Stimulated activated memory B cell treated with anti-CD40 and anti-IgM and Interleukin-4, amounts not matched to agents 10 μg/mL and 1 μg/mL and 100 μg/mL, for 72 hours (primary cell): ENCODE measurements at regions not wholly inside any gene's neighbourhood (a gene's known extent, or its start where the extent isn't known, plus 50 kb on each side); places are given as distances from the start of the nearest gene placed in this dataset.
"Not testable (repeated sequence)": the region's sequence is repeated elsewhere in the genome, so short reads cannot be mapped to it uniquely, and the experiment has no call there.

Experiments used
- ATAC-seq: fragments of 150-1000 bp; cut with Tn5 transposase; 2 replicates; pipeline ENCODE4 v1.10.0; 2021
- H3K27ac Mint-ChIP-seq: one replicate; pipeline ENCODE4 v1.8.0; 2022; ENCODE audit warnings: mild to moderate bottlenecking, mixed read lengths
- H3K27me3 Mint-ChIP-seq: one replicate; pipeline ENCODE4 v1.8.0; 2022; ENCODE audit warnings: mixed read lengths
- H3K36me3 Mint-ChIP-seq: one replicate; pipeline ENCODE4 v1.8.0; 2022; ENCODE audit warnings: mixed read lengths
- H3K4me1 Mint-ChIP-seq: one replicate; pipeline ENCODE4 v1.8.0; 2022; ENCODE audit warnings: mixed read lengths
- H3K4me3 Mint-ChIP-seq: one replicate; pipeline ENCODE4 v1.8.0; 2022; ENCODE audit warnings: mild to moderate bottlenecking, moderate library complexity, mixed read lengths
- H3K9me3 Mint-ChIP-seq: one replicate; pipeline ENCODE4 v1.8.0; 2022; ENCODE audit warnings: mixed read lengths

DNA sequence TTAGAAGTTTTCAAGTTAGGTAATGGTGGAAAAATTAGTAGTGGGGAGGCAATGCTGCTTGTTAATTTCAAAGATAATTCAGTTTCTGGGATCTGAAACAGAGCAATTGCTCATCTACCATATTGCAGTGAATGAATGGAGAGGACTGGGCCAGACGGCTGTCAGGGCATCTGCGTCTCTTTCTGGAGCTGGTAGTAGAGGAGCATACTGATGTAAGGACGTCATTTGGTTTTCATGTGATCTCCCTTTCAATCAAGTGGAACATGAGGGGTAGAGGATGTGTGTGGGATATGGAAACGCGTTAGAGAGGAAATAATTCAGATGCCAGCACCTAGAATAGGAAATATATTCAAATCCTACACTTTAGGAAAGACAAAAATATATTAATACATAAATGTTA lies 490.3 kb downstream of the ADCYAP1 start:
- Mint-ChIP-seq H3K36me3 (no peaks in the 10 kb centered on the region), H3K9me3 (peaks cover 7% of the 10 kb centered on the region), H3K4me3 (no peak overlapping the region), H3K27me3 (no peaks in the 10 kb centered on the region), H3K27ac (no peak overlapping the region), H3K4me1 (no peaks in the 10 kb centered on the region)
- no peak for ATAC-seq

DNA sequence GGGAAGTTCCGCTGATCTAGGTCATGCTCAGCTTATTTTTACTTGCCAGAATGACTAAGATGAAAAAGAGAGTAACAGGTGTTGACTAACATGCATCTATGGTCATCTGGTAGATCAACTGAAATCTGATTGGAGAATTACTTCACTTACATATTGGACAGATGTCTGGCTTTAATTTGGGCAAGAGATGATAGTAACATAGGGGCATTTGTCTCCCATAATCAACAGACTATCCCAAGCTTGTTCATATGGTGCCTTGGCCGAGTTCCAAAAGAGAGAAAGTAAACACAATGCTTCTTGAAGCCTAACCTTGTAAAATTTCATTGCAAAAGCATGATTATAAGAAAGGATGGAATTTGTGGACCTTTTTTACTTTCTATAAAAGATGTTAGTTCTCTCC lies 503.7 kb downstream of the ADCYAP1 start:
- no peak overlapping the region for H3K27ac Mint-ChIP-seq
- no peak overlapping the region for H3K4me3 Mint-ChIP-seq
- no peaks in the 10 kb centered on the region for H3K27me3 Mint-ChIP-seq
- H3K36me3 Mint-ChIP-seq: no peaks in the 10 kb centered on the region
- no peak for ATAC-seq
- H3K9me3 Mint-ChIP-seq: peaks cover 3% of the 10 kb centered on the region
- H3K4me1 Mint-ChIP-seq: no peaks in the 10 kb centered on the region

DNA sequence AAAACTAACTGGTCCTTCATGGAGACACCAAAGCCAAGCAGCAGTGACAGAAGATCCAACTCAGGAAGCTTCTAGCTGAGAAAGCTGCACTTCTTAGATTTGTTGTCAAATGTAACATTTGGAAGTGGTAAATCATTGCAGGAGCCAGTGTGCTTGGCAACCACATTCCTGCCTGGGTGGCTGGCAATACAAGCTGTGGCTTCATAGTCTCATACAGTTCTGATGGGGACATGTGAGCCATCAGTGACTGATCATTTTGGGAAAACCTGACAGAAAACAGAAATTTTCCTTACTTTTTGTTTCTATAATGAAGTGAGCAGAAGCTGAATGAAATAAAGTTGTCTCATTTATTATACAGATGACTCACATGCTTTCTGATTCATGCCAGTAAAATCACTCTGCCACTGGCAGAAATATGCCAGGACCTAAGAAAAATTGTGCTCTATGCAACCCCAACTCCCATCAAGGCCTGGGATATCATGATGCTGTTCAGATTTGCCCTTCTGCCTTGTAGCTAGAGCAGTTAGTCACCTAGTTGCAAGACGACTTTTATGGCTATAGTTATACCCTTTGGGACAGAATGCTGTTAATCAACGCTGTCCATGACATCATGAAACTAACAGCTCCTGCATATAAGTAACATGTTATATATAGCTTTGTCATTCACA lies 508.1 kb downstream of the ADCYAP1 start:
- H3K27ac Mint-ChIP-seq: no peak overlapping the region

DNA sequence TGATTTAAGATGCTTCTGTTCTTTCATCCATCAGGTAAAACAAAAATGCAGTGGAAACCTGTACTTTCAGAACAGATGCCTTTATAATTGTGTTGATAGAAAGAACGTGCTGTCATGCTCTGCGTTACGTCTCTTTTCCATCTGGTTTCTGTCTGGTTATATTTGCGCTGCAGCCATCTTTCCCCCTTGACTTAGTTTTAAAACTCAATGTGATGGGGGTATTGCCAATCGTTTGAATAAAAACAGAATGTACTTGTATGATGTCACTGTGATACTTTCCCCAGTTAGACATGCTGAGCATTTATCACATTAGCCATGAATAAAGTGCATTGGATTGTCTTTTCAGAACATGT lies 508.6 kb downstream of the ADCYAP1 start:
- Mint-ChIP-seq H3K4me1 (no peaks in the 10 kb centered on the region), H3K9me3 (peaks cover 3% of the 10 kb centered on the region), H3K27me3 (no peaks in the 10 kb centered on the region), H3K4me3 (no peak overlapping the region), H3K36me3 (no peaks in the 10 kb centered on the region), H3K27ac (no peak overlapping the region)
- no peak for ATAC-seq

More for the DNA sequence above, 508.1 kb downstream of the ADCYAP1 start:
- H3K4me3 Mint-ChIP-seq: no peak overlapping the region
- H3K9me3 Mint-ChIP-seq: peaks cover 3% of the 10 kb centered on the region
- no peaks in the 10 kb centered on the region for H3K36me3 Mint-ChIP-seq
- H3K4me1 Mint-ChIP-seq: no peaks in the 10 kb centered on the region
- no peaks in the 10 kb centered on the region for H3K27me3 Mint-ChIP-seq
- no peak for ATAC-seq

DNA sequence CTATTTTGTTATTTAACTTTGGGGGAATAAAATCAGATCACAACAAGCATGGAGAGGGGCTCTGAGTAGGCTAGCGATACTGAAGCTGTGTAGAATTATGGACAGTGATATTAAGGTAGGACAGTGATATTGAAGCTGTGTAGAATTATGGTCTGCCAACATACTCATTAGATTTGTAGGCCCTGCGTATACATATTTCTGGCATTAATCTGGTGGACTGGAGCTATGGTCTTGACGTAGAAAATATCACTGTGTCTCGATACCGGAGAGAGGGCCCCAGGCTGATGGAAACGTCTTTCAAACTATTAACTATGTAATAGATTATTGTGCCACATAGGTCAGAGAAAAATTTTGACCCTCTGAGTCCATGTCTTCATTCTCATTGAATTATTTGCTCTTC lies 511.4 kb downstream of the ADCYAP1 start:
- Mint-ChIP-seq H3K9me3 (peaks cover 3% of the 10 kb centered on the region), H3K36me3 (no peaks in the 10 kb centered on the region), H3K4me1 (no peaks in the 10 kb centered on the region), H3K4me3 (no peak overlapping the region), H3K27me3 (no peaks in the 10 kb centered on the region), H3K27ac (no peak overlapping the region)
- no peak for ATAC-seq

DNA sequence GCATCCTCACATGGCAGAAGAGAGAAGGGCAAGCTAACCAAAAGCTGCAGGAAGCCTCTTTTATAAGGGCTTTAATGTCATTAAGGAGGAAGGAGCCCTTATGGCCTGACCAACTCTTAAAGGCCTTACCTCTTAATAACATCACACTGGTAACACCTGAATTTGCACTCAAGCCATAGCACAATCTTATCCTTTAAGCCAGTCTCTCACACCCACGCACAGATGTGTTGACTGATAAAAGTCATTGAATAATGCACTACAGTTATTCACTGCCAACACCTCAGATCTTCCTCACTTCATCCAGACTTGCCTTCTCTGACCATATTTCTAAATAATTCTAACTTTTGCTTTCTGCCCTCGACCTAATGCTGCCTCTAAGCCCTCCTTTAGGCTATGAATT lies 516.8 kb downstream of the ADCYAP1 start:
- no peak for ATAC-seq
- Mint-ChIP-seq H3K4me1 (no peaks in the 10 kb centered on the region), H3K36me3 (no peaks in the 10 kb centered on the region), H3K4me3 (no peak overlapping the region), H3K27ac (no peak overlapping the region), H3K27me3 (no peaks in the 10 kb centered on the region), H3K9me3 (peaks cover 3% of the 10 kb centered on the region)

DNA sequence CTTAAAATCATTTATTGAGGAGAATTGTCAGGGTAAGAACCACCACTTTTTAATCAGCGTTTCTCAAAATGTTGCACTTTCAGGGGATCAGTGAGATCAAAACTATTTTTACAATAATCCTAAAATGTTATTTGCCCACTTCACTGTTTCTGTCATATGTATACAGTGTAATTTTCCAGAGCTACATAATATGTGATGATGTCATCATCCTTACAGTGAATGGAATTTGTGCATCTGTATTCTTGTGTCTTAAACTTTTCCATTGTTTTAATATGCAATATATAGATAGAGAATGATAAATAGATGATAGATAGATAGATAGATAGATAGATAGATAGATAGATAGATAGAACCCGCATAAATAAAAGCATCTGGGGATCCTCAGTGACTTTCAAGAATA lies 518.0 kb downstream of the ADCYAP1 start:
- no peak overlapping the region for H3K4me3 Mint-ChIP-seq
- H3K27me3 Mint-ChIP-seq: no peaks in the 10 kb centered on the region
- H3K36me3 Mint-ChIP-seq: no peaks in the 10 kb centered on the region
- H3K27ac Mint-ChIP-seq: no peak overlapping the region
- peaks cover 3% of the 10 kb centered on the region for H3K9me3 Mint-ChIP-seq
- H3K4me1 Mint-ChIP-seq: no peaks in the 10 kb centered on the region
- no peak for ATAC-seq

DNA sequence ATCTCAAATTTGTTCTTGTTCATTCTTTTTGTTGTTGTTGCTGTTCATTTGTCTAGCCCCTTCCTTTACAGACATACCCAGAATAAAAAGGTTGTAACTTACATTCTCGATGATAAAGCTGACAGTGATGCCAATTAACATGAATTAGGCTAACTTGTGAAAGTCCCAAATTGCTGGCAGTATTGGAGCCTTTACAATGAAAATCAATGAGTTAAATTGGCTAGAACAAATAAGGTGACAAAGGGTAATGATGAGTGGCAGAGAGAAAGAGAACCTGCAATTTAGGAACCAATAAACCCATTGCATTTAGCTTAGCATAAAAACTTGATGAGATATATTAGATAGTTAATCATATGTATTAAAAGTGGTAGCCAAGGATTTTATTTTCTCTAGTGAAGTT lies 521.0 kb downstream of the ADCYAP1 start:
- peaks cover 2% of the 10 kb centered on the region for H3K9me3 Mint-ChIP-seq
- H3K27ac Mint-ChIP-seq: no peak overlapping the region
- H3K27me3 Mint-ChIP-seq: no peaks in the 10 kb centered on the region
- H3K4me3 Mint-ChIP-seq: no peak overlapping the region
- no peak for ATAC-seq
- no peaks in the 10 kb centered on the region for H3K4me1 Mint-ChIP-seq
- H3K36me3 Mint-ChIP-seq: no peaks in the 10 kb centered on the region

DNA sequence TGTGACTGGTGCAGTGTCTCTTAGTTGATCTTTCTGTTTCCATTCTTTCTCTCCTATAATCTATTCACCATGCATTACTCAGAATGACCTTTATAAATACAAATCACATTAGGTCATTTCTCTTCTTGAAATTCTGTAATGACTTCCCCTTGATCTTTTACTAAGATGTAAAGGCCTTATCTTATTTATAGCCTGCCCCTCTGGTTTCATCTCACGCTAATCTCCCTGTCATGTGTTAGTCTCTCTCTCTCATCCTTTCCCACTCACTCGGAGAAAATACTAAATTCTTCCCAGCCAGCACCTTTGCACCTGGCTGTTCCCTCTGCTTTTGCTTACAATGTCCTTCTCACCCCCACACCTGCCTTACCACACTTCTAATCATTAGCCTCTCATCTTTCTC lies 530.8 kb downstream of the ADCYAP1 start:
- Mint-ChIP-seq H3K4me1 (no peaks in the 10 kb centered on the region), H3K36me3 (no peaks in the 10 kb centered on the region), H3K9me3 (peaks cover 3% of the 10 kb centered on the region), H3K4me3 (no peak overlapping the region), H3K27ac (no peak overlapping the region), H3K27me3 (no peaks in the 10 kb centered on the region)
- no peak for ATAC-seq

DNA sequence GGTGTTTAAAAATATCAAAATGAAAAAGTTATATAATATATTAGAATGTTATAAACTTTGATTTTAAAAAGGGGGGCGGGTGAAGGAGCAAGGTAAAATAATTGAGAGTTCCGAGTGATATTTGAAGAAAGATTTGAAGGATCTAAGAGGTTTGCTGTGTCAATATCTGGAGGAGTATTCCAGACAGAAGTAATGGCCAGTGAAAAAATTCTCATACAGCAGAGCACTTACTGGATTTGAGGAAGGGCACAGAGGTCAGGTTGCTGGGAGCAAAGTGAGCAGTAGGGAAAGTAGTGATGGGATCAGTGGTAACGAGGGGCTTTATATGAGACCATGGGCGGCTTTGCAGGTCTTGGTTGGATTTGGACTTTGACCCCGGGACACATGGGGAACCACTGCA lies 531.5 kb downstream of the ADCYAP1 start:
- Mint-ChIP-seq H3K36me3 (no peaks in the 10 kb centered on the region), H3K4me1 (no peaks in the 10 kb centered on the region), H3K27ac (no peak overlapping the region), H3K4me3 (no peak overlapping the region), H3K9me3 (peaks cover 4% of the 10 kb centered on the region), H3K27me3 (no peaks in the 10 kb centered on the region)
- ATAC-seq: no peak

DNA sequence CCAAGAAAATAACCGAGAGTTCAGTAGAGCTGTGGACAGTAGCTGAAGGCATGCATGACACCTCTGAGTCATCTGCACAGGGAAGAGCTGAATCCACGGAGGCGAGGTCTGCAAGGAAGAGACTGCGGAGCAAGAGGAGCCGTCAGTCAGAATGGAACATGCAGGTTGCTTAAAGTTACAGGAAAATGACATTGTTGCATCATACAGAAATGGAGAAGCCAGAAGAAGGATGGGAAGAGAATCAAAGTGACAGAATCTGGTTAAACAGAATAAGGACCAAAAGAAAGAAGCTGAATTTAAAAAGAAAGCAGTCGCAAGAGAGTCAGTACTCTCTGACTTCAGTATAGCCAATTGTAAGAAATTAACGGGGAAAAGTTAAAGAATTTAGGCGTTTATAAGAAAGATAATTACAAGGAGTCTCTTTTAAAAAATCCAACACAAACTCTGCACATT lies 533.8 kb downstream of the ADCYAP1 start:
- Mint-ChIP-seq H3K36me3 (no peaks in the 10 kb centered on the region), H3K9me3 (peaks cover 4% of the 10 kb centered on the region), H3K27ac (no peak overlapping the region), H3K4me1 (no peaks in the 10 kb centered on the region), H3K4me3 (no peak overlapping the region), H3K27me3 (no peaks in the 10 kb centered on the region)
- no peak for ATAC-seq

DNA sequence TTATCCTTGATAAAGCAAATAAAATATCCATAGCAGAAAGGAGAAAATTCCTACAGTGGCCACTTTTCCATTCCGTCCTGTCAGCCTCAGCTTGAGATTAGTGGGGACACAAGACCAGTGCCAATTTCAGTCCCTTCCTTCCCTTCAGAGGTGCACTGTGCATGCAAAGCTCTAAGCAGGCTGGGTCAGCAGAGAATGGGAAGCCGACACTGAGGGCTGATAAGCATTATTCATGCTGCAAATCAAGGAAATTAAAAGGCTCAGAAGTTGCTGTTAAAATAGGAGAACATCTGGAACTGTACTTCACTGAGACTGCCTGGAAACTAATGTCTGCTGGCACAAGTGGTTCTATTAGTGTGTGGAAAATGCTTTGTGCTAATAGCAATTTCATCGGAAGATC lies 534.3 kb downstream of the ADCYAP1 start:
- Mint-ChIP-seq H3K9me3 (peaks cover 4% of the 10 kb centered on the region), H3K27ac (no peak overlapping the region), H3K4me1 (no peaks in the 10 kb centered on the region), H3K36me3 (no peaks in the 10 kb centered on the region), H3K4me3 (no peak overlapping the region), H3K27me3 (no peaks in the 10 kb centered on the region)
- no peak for ATAC-seq

DNA sequence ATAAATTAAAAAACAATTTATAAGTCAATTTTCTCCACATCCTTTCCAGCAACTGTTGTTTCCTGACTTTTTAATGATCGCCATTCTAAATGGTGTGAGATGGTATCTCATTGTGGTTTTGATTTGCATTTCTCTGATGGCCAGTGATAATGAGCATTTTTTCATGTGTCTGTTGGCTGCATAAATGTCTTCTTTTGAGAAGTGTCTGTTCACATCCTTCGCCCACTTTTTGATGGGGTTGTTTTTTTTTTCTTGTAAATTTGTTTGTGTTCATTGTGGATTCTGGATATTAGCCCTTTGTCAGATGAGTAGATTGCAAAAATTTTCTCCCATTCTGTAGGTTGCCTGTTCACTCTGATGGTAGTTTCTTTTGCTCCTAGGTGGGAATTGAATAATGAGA lies 539.4 kb downstream of the ADCYAP1 start:
- not testable (repeated sequence) for H3K36me3 Mint-ChIP-seq, H3K27ac Mint-ChIP-seq, H3K4me3 Mint-ChIP-seq, H3K4me1 Mint-ChIP-seq, H3K27me3 Mint-ChIP-seq, H3K9me3 Mint-ChIP-seq, ATAC-seq

DNA sequence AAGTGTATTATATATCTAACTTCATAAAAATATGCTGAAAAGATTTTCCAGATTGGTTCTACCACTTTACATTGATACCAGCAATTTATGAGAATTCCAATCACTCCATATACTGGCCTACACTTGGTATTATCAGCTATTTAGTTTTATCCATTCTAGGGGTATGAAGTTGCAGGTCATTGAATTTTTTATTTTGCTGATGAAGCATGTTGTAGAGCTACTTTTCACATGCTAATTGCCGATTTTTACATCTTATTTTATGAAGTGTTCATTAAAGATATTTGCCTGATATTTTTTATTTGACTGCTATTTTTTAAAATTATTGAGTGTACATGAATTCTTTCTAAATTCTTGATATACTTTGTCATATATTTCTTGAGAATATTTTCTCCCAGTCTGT lies 542.1 kb downstream of the ADCYAP1 start:
- no peaks in the 10 kb centered on the region for H3K27me3 Mint-ChIP-seq
- H3K9me3 Mint-ChIP-seq: no peaks in the 10 kb centered on the region
- no peaks in the 10 kb centered on the region for H3K4me1 Mint-ChIP-seq
- no peaks in the 10 kb centered on the region for H3K36me3 Mint-ChIP-seq
- no peak overlapping the region for H3K4me3 Mint-ChIP-seq
- ATAC-seq: no peak
- H3K27ac Mint-ChIP-seq: no peak overlapping the region

DNA sequence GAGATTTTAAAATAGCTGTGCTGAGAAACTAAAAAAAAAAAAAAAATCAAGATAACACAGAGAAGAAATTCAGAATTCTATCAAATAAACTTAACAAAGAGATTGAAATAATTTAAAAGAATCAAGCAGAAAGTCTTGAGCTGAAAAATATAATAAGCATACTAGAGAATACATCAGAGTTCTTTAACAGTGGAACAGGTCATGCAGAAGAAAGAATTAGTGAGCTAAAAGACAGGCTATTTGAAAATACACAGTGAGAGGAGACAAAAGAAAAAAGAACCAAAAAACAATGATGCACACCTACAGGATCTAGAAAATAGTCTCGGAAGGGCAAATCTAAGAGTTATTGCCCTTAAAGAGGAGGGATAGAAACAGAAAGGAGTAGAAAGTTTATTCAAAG lies 548.1 kb downstream of the ADCYAP1 start:
- Mint-ChIP-seq H3K27ac (no peak overlapping the region), H3K4me3 (no peak overlapping the region), H3K9me3 (peaks cover 15% of the 10 kb centered on the region), H3K36me3 (no peaks in the 10 kb centered on the region), H3K27me3 (no peaks in the 10 kb centered on the region), H3K4me1 (no peaks in the 10 kb centered on the region)
- ATAC-seq: no peak

DNA sequence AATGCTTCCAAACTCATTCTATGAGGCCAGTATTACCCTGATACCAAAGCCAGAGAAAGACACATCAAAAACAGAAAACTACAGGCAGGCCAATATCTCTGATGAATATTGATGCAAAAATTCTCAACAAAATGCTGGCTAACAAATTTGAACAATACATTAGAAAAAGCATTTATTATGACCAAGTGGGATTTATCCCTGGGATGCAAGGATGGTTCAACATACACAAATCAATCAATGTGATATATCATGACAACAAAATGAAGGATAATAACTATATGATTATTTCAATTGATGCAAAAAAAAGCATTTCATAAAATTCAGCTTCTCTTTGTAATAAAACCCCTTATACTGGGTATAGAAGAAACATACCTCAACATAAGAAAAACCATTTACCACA lies 550.9 kb downstream of the ADCYAP1 start:
- Mint-ChIP-seq H3K27me3 (no peaks in the 10 kb centered on the region), H3K9me3 (peaks cover 18% of the 10 kb centered on the region), H3K4me3 (no peak overlapping the region), H3K27ac (no peak overlapping the region), H3K4me1 (no peaks in the 10 kb centered on the region), H3K36me3 (no peaks in the 10 kb centered on the region)
- ATAC-seq: no peak

DNA sequence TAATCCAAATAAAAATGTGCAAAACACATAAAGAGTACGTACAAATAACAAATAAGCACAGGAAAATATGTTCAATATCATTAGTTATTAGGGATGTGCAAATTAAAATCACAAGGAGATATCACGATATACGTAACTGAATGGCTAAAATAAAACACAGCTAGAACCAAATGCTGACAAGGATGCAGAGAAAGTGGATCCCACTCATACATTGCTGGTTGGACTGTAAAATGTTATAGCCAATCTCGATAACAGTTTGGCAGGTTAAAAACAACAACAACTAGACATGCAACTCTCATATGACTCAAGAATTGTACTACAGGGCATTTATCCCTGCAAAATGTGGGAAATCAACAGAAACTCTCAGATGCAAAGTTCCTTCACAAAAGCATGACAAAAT lies 553.9 kb downstream of the ADCYAP1 start:
- H3K9me3 Mint-ChIP-seq: peaks cover 13% of the 10 kb centered on the region

More for the DNA sequence above, 553.9 kb downstream of the ADCYAP1 start:
- H3K4me3 Mint-ChIP-seq: no peak overlapping the region
- H3K27me3 Mint-ChIP-seq: no peaks in the 10 kb centered on the region
- no peak overlapping the region for H3K27ac Mint-ChIP-seq
- no peaks in the 10 kb centered on the region for H3K4me1 Mint-ChIP-seq
- ATAC-seq: no peak
- no peaks in the 10 kb centered on the region for H3K36me3 Mint-ChIP-seq
